ENCODE measurements at regions not wholly inside any gene's neighbourhood (a gene's known extent, or its start where the extent isn't known, plus 50 kb on each side); places are given as distances from the start of the nearest gene placed in this dataset.

DNA sequence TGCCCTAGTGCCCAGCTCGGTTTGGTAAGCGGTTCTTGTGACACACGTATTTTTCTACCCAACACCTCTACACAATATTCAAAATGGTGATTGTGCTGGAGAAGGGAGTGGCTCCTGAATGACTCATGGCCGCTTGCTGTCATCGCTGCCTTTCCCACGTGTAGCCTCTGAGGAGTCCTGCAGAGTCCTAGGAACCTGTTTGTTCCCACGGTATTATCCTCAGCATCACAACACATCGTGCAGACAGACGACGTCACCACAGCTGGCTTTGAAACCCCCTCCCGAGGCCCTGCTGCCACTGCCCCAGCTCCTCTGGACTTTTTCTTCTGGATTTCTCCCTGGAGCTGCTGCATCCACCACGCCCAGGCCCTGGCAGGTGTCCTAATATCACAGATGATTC is 353.5 kb downstream of the SMOC2 start:
- H3K23ac ChIP-seq (ENCODE audit: low read length), result no peak overlapping the region
- H2BK5ac ChIP-seq (ENCODE audit: low read length), result no peak overlapping the region
- H3K18ac ChIP-seq (ENCODE audit: low read length), result no peak overlapping the region
- no peak overlapping the region for H3K4me2 ChIP-seq (ENCODE audit: low read length)
- no peak overlapping the region for H4K8ac ChIP-seq (ENCODE audit: low read depth, low read length)
- H3K79me2 ChIP-seq (ENCODE audit: control insufficient read depth, insufficient read depth, low read length), result no peaks in the 10 kb centered on the region
- H3K9ac ChIP-seq (ENCODE audit: low read length), result no peak overlapping the region
- peak; percentile 23 for DNase-seq
- no peak overlapping the region for H3K56ac ChIP-seq (ENCODE audit: low read length)
- no peaks in the 10 kb centered on the region for H3K36me3 ChIP-seq (ENCODE audit: control insufficient read depth, insufficient read depth, low read length)
- no peaks in the 10 kb centered on the region for H3K27me3 ChIP-seq (ENCODE audit: insufficient read depth, low read length, poor library complexity)
- no peak overlapping the region for H3K4ac ChIP-seq (ENCODE audit: low read depth, low read length)
- H2BK120ac ChIP-seq (ENCODE audit: low read depth, low read length), result no peak overlapping the region
- no peaks in the 10 kb centered on the region for H3K4me1 ChIP-seq (ENCODE audit: control insufficient read depth, low read depth, low read length)
- no peaks in the 10 kb centered on the region for H3K79me1 ChIP-seq (ENCODE audit: low read length)
- H4K5ac ChIP-seq (ENCODE audit: low read length), result no peak overlapping the region
- H2AK5ac ChIP-seq (ENCODE audit: low read length), result no peak overlapping the region
- H2BK15ac ChIP-seq (replicated peaks; ENCODE audit: low read depth), result no peak overlapping the region
- no peak overlapping the region for H3K27ac ChIP-seq (ENCODE audit: low read depth, low read length)
- WGBS (ENCODE audit: extremely low coverage, insufficient coverage, low lambda C conversion rate), result no CpG with 5 or more reads among the region's 12 CpGs
- no peak overlapping the region for H3K4me3 ChIP-seq (ENCODE audit: low read length)

DNA sequence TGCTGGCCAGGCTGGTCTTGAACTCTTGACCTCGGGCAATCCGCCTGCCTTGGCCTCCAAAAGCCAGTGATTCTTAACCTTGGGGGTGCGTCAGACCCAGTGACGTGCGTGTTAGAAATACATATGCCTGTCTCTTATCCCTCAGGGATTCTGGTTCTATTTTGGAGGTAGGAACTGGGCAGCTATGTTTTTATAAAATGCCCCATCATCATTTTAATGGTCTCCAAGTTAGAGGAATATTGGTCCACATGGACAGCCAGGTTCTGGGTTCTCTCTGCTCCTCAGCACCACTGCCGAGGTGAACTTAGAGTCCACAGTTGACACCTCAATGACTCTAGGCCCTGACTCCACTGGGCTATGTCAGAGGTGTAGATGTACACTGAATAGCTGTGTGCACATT is 352.7 kb downstream of the SMOC2 start:
- H3K18ac ChIP-seq (ENCODE audit: low read length), result no peak overlapping the region
- no peaks in the 10 kb centered on the region for H3K79me2 ChIP-seq (ENCODE audit: control insufficient read depth, insufficient read depth, low read length)
- no peak overlapping the region for H3K9ac ChIP-seq (ENCODE audit: low read length)
- no peak overlapping the region for H3K56ac ChIP-seq (ENCODE audit: low read length)
- H4K5ac ChIP-seq (ENCODE audit: low read length), result no peak overlapping the region
- H3K36me3 ChIP-seq (ENCODE audit: control insufficient read depth, insufficient read depth, low read length), result no peaks in the 10 kb centered on the region
- no peak overlapping the region for H3K27ac ChIP-seq (ENCODE audit: low read depth, low read length)
- H3K27me3 ChIP-seq (ENCODE audit: insufficient read depth, low read length, poor library complexity), result no peaks in the 10 kb centered on the region
- H3K79me1 ChIP-seq (ENCODE audit: low read length), result no peaks in the 10 kb centered on the region
- H2BK5ac ChIP-seq (ENCODE audit: low read length), result no peak overlapping the region
- H3K4me2 ChIP-seq (ENCODE audit: low read length), result no peak overlapping the region
- no peak overlapping the region for H4K8ac ChIP-seq (ENCODE audit: low read depth, low read length)
- no peak overlapping the region for H3K4me3 ChIP-seq (ENCODE audit: low read length)
- no peak overlapping the region for H3K23ac ChIP-seq (ENCODE audit: low read length)
- no CpG with 5 or more reads among the region's 6 CpGs for WGBS (ENCODE audit: extremely low coverage, insufficient coverage, low lambda C conversion rate)
- no peak for DNase-seq
- no peak overlapping the region for H2AK5ac ChIP-seq (ENCODE audit: low read length)
- no peak overlapping the region for H3K4ac ChIP-seq (ENCODE audit: low read depth, low read length)
- H3K4me1 ChIP-seq (ENCODE audit: control insufficient read depth, low read depth, low read length), result no peaks in the 10 kb centered on the region
- no peak overlapping the region for H2BK120ac ChIP-seq (ENCODE audit: low read depth, low read length)
- H2BK15ac ChIP-seq (replicated peaks; ENCODE audit: low read depth), result no peak overlapping the region

DNA sequence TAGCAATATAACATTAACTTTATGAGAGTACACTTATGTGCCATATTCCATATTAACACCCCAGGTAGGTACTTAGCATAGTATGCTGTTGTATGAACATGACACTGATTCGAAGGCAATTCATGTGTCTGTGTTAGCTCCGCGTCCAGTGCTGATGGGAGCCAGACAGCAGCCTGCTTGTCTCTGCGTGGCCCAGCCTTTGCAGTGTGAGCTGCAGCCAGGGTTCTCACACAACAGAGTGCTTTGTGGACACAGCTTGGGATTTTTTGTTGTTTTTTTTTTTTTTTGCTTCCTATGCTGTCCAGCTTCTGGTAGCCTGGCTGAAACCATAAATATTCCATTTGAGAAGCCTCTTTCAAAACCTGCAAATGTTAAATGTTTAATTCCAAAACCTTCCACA is 350.9 kb downstream of the SMOC2 start:
- Histone ChIP-seq H3K4me3 (ENCODE audit: low read length) (no peak overlapping the region), H4K8ac (ENCODE audit: low read depth, low read length) (no peak overlapping the region), H3K27me3 (ENCODE audit: insufficient read depth, low read length, poor library complexity) (no peaks in the 10 kb centered on the region), H3K4me2 (ENCODE audit: low read length) (no peak overlapping the region), H3K4ac (ENCODE audit: low read depth, low read length) (no peak overlapping the region), H2BK120ac (ENCODE audit: low read depth, low read length) (no peak overlapping the region), H3K27ac (ENCODE audit: low read depth, low read length) (no peak overlapping the region), H3K79me2 (ENCODE audit: control insufficient read depth, insufficient read depth, low read length) (no peaks in the 10 kb centered on the region), H3K79me1 (ENCODE audit: low read length) (no peaks in the 10 kb centered on the region), H2BK15ac (replicated peaks; ENCODE audit: low read depth) (no peak overlapping the region), H2AK5ac (ENCODE audit: low read length) (no peak overlapping the region), H3K36me3 (ENCODE audit: control insufficient read depth, insufficient read depth, low read length) (no peaks in the 10 kb centered on the region), H3K18ac (ENCODE audit: low read length) (no peak overlapping the region), H3K56ac (ENCODE audit: low read length) (no peak overlapping the region), H4K5ac (ENCODE audit: low read length) (no peak overlapping the region), H3K9ac (ENCODE audit: low read length) (no peak overlapping the region), H3K4me1 (ENCODE audit: control insufficient read depth, low read depth, low read length) (no peaks in the 10 kb centered on the region), H3K23ac (ENCODE audit: low read length) (no peak overlapping the region), H2BK5ac (ENCODE audit: low read length) (no peak overlapping the region)
- no CpG with 5 or more reads among the region's 4 CpGs for WGBS (ENCODE audit: extremely low coverage, insufficient coverage, low lambda C conversion rate)
- no peak for DNase-seq

DNA sequence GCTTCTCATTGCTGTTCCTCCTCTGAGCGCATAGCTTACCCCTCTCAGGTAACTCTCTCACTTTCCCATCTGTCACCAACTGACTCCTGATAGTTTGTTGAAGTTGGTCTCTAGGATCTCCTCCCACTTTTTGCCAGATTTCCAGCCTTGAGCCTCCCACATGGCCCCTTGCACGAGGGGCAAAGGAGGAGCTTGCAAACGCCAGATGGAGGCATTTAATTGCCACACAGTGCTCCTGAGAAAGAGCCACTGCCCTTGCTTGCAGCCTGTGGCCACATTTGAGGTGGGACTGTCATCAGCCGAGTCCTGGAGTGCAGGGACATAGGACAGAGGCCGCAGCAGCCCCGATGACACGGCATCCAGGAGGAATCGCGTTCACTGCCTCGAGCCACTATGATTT is 348.7 kb downstream of the SMOC2 start:
- Histone ChIP-seq H3K27ac (ENCODE audit: low read depth, low read length) (no peak overlapping the region), H3K4me2 (ENCODE audit: low read length) (no peak overlapping the region), H4K8ac (ENCODE audit: low read depth, low read length) (no peak overlapping the region), H3K9ac (ENCODE audit: low read length) (no peak overlapping the region), H3K4ac (ENCODE audit: low read depth, low read length) (no peak overlapping the region), H4K5ac (ENCODE audit: low read length) (no peak overlapping the region), H3K4me3 (ENCODE audit: low read length) (no peak overlapping the region), H3K4me1 (ENCODE audit: control insufficient read depth, low read depth, low read length) (no peaks in the 10 kb centered on the region), H3K36me3 (ENCODE audit: control insufficient read depth, insufficient read depth, low read length) (no peaks in the 10 kb centered on the region), H2BK120ac (ENCODE audit: low read depth, low read length) (no peak overlapping the region), H2BK5ac (ENCODE audit: low read length) (no peak overlapping the region), H3K27me3 (ENCODE audit: insufficient read depth, low read length, poor library complexity) (no peaks in the 10 kb centered on the region), H2BK15ac (replicated peaks; ENCODE audit: low read depth) (no peak overlapping the region), H3K18ac (ENCODE audit: low read length) (no peak overlapping the region), H3K79me1 (ENCODE audit: low read length) (no peaks in the 10 kb centered on the region), H2AK5ac (ENCODE audit: low read length) (no peak overlapping the region), H3K79me2 (ENCODE audit: control insufficient read depth, insufficient read depth, low read length) (no peaks in the 10 kb centered on the region), H3K23ac (ENCODE audit: low read length) (no peak overlapping the region), H3K56ac (ENCODE audit: low read length) (no peak overlapping the region)
- no CpG with 5 or more reads among the region's 10 CpGs for WGBS (ENCODE audit: extremely low coverage, insufficient coverage, low lambda C conversion rate)
- DNase-seq, result no peak

DNA sequence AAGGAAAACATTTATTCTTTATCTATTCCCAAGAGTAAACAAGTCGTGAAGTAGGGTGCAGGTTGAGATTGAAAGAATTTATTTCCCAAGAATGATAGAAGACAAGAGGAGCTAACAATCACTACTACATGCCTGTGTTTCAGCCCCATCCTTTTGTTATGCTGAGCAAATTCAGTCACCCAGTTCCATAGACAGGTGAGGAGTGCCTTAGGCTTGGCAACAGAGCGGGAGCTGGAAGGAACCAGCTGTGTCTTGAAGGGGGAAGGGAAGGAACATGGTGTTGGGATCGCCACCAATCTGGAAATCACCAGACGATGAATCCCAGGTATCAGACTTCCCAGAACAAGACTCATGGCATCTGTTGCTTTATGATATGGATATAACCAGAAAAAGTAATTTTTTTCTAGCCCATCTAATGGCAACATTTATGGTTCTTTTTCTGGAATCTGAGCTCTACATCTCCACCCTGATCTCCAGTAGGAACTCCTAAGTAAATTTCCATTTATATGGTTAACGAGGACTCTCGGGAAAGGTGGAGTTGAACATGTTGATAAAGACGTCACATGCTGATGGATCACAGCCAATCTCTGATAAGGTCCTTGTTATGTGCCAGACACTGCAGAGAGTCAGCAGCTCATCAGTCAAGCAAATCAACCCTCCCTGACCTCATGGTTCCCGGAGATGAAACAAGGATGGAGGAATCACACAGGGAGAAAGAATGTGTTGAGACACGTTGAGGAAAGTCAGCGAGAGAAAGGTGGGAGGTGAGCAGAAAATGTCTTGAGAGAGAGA is 344.9 kb downstream of the SMOC2 start:
- Histone ChIP-seq H2BK15ac (replicated peaks; ENCODE audit: low read depth) (no peak overlapping the region), H2AK5ac (ENCODE audit: low read length) (no peak overlapping the region), H3K4me3 (ENCODE audit: low read length) (no peak overlapping the region), H2BK5ac (ENCODE audit: low read length) (no peak overlapping the region), H3K18ac (ENCODE audit: low read length) (no peak overlapping the region), H4K5ac (ENCODE audit: low read length) (no peak overlapping the region), H3K79me2 (ENCODE audit: control insufficient read depth, insufficient read depth, low read length) (no peaks in the 10 kb centered on the region), H3K4ac (ENCODE audit: low read depth, low read length) (no peak overlapping the region), H2BK120ac (ENCODE audit: low read depth, low read length) (no peak overlapping the region), H3K56ac (ENCODE audit: low read length) (no peak overlapping the region), H3K23ac (ENCODE audit: low read length) (no peak overlapping the region), H3K4me2 (ENCODE audit: low read length) (no peak overlapping the region), H3K27ac (ENCODE audit: low read depth, low read length) (no peak overlapping the region), H4K8ac (ENCODE audit: low read depth, low read length) (no peak overlapping the region), H3K4me1 (ENCODE audit: control insufficient read depth, low read depth, low read length) (no peaks in the 10 kb centered on the region), H3K79me1 (ENCODE audit: low read length) (no peaks in the 10 kb centered on the region), H3K9ac (ENCODE audit: low read length) (no peak overlapping the region), H3K36me3 (ENCODE audit: control insufficient read depth, insufficient read depth, low read length) (no peaks in the 10 kb centered on the region), H3K27me3 (ENCODE audit: insufficient read depth, low read length, poor library complexity) (no peaks in the 10 kb centered on the region)
- DNase-seq, result peak; percentile 24
- no CpG with 5 or more reads among the region's 10 CpGs for WGBS (ENCODE audit: extremely low coverage, insufficient coverage, low lambda C conversion rate)

DNA sequence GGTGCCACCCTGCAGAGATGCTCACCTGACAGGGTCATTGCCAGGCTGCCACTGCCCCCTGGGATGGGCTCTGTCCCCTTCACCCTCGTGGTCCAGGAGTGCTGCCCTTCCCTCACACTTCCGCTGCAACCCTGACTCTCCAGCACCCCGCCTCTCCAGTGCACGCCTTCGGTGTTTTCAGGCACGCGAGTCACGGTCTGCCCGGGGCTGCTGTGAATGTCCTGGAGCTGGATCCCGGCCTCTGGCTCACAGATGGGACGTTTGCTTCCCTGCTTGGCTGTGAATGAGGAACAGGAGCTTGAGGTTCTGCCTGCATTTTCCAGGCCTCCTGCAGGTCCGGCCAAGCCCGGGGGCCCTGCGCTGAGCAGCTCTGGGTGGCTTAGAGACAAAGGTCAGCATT is 343.4 kb downstream of the SMOC2 start:
- H3K4me2 ChIP-seq (ENCODE audit: low read length), result no peak overlapping the region
- no peak overlapping the region for H3K9ac ChIP-seq (ENCODE audit: low read length)
- H3K56ac ChIP-seq (ENCODE audit: low read length), result no peak overlapping the region
- H2BK5ac ChIP-seq (ENCODE audit: low read length), result no peak overlapping the region
- H3K36me3 ChIP-seq (ENCODE audit: control insufficient read depth, insufficient read depth, low read length), result no peaks in the 10 kb centered on the region
- no peak overlapping the region for H2BK120ac ChIP-seq (ENCODE audit: low read depth, low read length)
- no peak overlapping the region for H4K5ac ChIP-seq (ENCODE audit: low read length)
- H2BK15ac ChIP-seq (replicated peaks; ENCODE audit: low read depth), result no peak overlapping the region
- no peak overlapping the region for H3K27ac ChIP-seq (ENCODE audit: low read depth, low read length)
- H3K4me3 ChIP-seq (ENCODE audit: low read length), result no peak overlapping the region
- H4K8ac ChIP-seq (ENCODE audit: low read depth, low read length), result no peak overlapping the region
- no peak overlapping the region for H2AK5ac ChIP-seq (ENCODE audit: low read length)
- no peaks in the 10 kb centered on the region for H3K79me2 ChIP-seq (ENCODE audit: control insufficient read depth, insufficient read depth, low read length)
- no peaks in the 10 kb centered on the region for H3K79me1 ChIP-seq (ENCODE audit: low read length)
- H3K4ac ChIP-seq (ENCODE audit: low read depth, low read length), result no peak overlapping the region
- H3K23ac ChIP-seq (ENCODE audit: low read length), result no peak overlapping the region
- no peaks in the 10 kb centered on the region for H3K4me1 ChIP-seq (ENCODE audit: control insufficient read depth, low read depth, low read length)
- H3K18ac ChIP-seq (ENCODE audit: low read length), result no peak overlapping the region
- H3K27me3 ChIP-seq (ENCODE audit: insufficient read depth, low read length, poor library complexity), result no peaks in the 10 kb centered on the region
- DNase-seq, result no peak
- WGBS (ENCODE audit: extremely low coverage, insufficient coverage, low lambda C conversion rate), result no CpG with 5 or more reads among the region's 14 CpGs
